ENCODE measurements at regions not wholly inside any gene's neighbourhood (a gene's known extent, or its start where the extent isn't known, plus 50 kb on each side); places are given as distances from the start of the nearest gene placed in this dataset.

GRCh38 chr3:30222441-30222840 is 384.0 kb upstream of the TGFBR2 start:
- H3K36me3 ChIP-seq (replicated peaks; ENCODE audit: insufficient read depth, low read depth): no peaks in the 10 kb centered on the region
- no peaks in the 10 kb centered on the region for H3K9me3 ChIP-seq (ENCODE audit: low read depth)
- H3K9me2 ChIP-seq (replicated peaks; ENCODE audit: insufficient read depth): no peaks in the 10 kb centered on the region
- WGBS (ENCODE audit: low lambda C conversion rate, missing lambda C conversion rate): 84% methylated on average over 2 of the region's 2 CpGs
- H4K20me1 ChIP-seq (ENCODE audit: insufficient read depth, poor library complexity, severe bottlenecking): no peaks in the 10 kb centered on the region
- no peaks in the 10 kb centered on the region for H3K4me1 ChIP-seq (ENCODE audit: insufficient read depth)
- H3K4me3 ChIP-seq: no peak overlapping the region
- DNase-seq (ENCODE audit: low spot score): no peak
- no peak overlapping the region for H2AFZ ChIP-seq
- H3K4me2 ChIP-seq: no peak overlapping the region
- no peaks in the 10 kb centered on the region for H3K79me2 ChIP-seq
- H3K27ac ChIP-seq: no peak overlapping the region
- H3K27me3 ChIP-seq: no peaks in the 10 kb centered on the region
- TF ChIP-seq, protein P1, sequence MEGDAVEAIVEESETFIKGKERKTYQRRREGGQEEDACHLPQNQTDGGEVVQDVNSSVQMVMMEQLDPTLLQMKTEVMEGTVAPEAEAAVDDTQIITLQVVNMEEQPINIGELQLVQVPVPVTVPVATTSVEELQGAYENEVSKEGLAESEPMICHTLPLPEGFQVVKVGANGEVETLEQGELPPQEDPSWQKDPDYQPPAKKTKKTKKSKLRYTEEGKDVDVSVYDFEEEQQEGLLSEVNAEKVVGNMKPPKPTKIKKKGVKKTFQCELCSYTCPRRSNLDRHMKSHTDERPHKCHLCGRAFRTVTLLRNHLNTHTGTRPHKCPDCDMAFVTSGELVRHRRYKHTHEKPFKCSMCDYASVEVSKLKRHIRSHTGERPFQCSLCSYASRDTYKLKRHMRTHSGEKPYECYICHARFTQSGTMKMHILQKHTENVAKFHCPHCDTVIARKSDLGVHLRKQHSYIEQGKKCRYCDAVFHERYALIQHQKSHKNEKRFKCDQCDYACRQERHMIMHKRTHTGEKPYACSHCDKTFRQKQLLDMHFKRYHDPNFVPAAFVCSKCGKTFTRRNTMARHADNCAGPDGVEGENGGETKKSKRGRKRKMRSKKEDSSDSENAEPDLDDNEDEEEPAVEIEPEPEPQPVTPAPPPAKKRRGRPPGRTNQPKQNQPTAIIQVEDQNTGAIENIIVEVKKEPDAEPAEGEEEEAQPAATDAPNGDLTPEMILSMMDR (IDR thresholded peaks at IDR 0.05; ENCODE audit: poor library complexity): no peak
- TF ChIP-seq EZH2 (IDR thresholded peaks at IDR 0.05; ENCODE audit: borderline replicate concordance): no peak
- no peak for TF ChIP-seq EZH2phosphoT487 (IDR thresholded peaks at IDR 0.05; ENCODE audit: low read depth, severe bottlenecking, unreplicated experiment)

DNA sequence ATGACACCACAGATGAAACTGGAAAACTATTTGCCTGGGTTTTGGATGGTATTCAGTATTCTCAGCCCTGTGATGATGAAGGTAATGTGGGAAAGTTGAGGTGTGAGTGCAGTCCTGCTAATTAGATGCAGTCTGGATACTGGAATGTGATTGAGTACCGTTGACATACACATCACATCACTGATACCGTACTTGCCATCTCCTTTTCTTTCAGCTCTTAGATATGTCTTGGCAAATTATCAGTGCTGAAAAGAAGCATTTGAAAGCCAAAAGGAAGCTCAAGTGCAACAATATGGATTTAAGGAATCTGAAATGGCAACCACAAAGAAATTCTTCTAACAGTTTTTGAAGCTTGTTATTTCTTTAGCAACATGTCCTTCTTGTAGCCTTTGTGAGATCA is 381.4 kb upstream of the TGFBR2 start:
- TF ChIP-seq EZH2phosphoT487 (IDR thresholded peaks at IDR 0.05; ENCODE audit: low read depth, severe bottlenecking, unreplicated experiment): no peak
- TF ChIP-seq, protein P1 (IDR thresholded peaks at IDR 0.05; ENCODE audit: poor library complexity): no peak
- no peak for TF ChIP-seq EZH2 (IDR thresholded peaks at IDR 0.05; ENCODE audit: borderline replicate concordance)
- Histone ChIP-seq H4K20me1 (ENCODE audit: insufficient read depth, poor library complexity, severe bottlenecking) (no peaks in the 10 kb centered on the region), H3K9me2 (replicated peaks; ENCODE audit: insufficient read depth) (no peaks in the 10 kb centered on the region), H3K27me3 (no peaks in the 10 kb centered on the region), H3K9me3 (ENCODE audit: low read depth) (no peaks in the 10 kb centered on the region), H3K4me3 (no peak overlapping the region), H3K4me2 (no peak overlapping the region), H3K79me2 (no peaks in the 10 kb centered on the region), H2AFZ (no peak overlapping the region), H3K36me3 (replicated peaks; ENCODE audit: insufficient read depth, low read depth) (no peaks in the 10 kb centered on the region), H3K27ac (no peak overlapping the region), H3K4me1 (ENCODE audit: insufficient read depth) (peaks cover 3% of the 10 kb centered on the region)
- 88% methylated on average over 2 of the region's 2 CpGs for WGBS (ENCODE audit: low lambda C conversion rate, missing lambda C conversion rate)
- no peak for DNase-seq (ENCODE audit: low spot score)

GRCh38 chr3:30226601-30227151 is 379.7 kb upstream of the TGFBR2 start:
- Histone ChIP-seq H3K4me2 (no peak overlapping the region), H3K27ac (no peak overlapping the region), H3K9me3 (ENCODE audit: low read depth) (no peaks in the 10 kb centered on the region), H2AFZ (no peak overlapping the region), H3K79me2 (no peaks in the 10 kb centered on the region), H3K4me1 (ENCODE audit: insufficient read depth) (peaks cover 3% of the 10 kb centered on the region), H3K36me3 (replicated peaks; ENCODE audit: insufficient read depth, low read depth) (no peaks in the 10 kb centered on the region), H3K4me3 (no peak overlapping the region), H4K20me1 (ENCODE audit: insufficient read depth, poor library complexity, severe bottlenecking) (no peaks in the 10 kb centered on the region), H3K9me2 (replicated peaks; ENCODE audit: insufficient read depth) (no peaks in the 10 kb centered on the region), H3K27me3 (no peaks in the 10 kb centered on the region)
- no peak for TF ChIP-seq EZH2 (IDR thresholded peaks at IDR 0.05; ENCODE audit: borderline replicate concordance)
- no peak for TF ChIP-seq EZH2phosphoT487 (IDR thresholded peaks at IDR 0.05; ENCODE audit: low read depth, severe bottlenecking, unreplicated experiment)
- TF ChIP-seq, protein P1 (IDR thresholded peaks at IDR 0.05; ENCODE audit: poor library complexity): no peak
- DNase-seq (ENCODE audit: low spot score): no peak
- 79% methylated on average over 7 of the region's 7 CpGs for whole genome bisulfite sequencing (ENCODE audit: low lambda C conversion rate, missing lambda C conversion rate)

Measured in hepatocyte (in vitro differentiated cells).